HG03039 (cell line): ENCODE measurements at regions not wholly inside any gene's neighbourhood (a gene's known extent, or its start where the extent isn't known, plus 50 kb on each side); places are given as distances from the start of the nearest gene placed in this dataset.
"Not testable (repeated sequence)": the region's sequence is repeated elsewhere in the genome, so short reads cannot be mapped to it uniquely, and the experiment has no call there.

Source experiments
- ATAC-seq: cut with Tn5 transposase; IDR thresholded peaks from one replicate; pipeline ENCODE4 v1.9.1; 2021; ENCODE audit warnings: mild to moderate bottlenecking, moderate library complexity; ENCODE audit not compliant: unreplicated experiment

GRCh38 chr12:31162896-31163560 lies 89.4 kb downstream of the DDX11 start:
- ATAC-seq, result not testable (repeated sequence)

DNA sequence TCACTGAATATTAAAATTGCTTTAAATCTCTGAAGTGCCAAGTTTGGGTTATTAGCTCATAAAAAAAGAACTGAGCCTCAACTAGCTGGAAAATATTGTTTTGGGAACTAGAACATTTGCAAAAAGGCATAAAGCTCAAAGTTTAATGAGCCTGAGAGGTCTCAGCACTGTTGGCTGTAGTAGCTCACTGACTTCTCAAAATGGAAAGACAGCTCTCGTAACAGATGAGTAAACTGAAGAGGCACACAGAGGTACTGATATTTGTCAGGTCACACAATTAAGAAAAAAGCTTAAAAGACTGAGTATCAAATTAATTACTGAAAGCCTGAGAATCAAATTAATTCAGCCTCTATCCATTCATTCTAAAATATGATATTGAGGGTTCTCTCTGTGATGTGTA lies 100.6 kb downstream of the DDX11 start:
- ATAC-seq, result not testable (repeated sequence)

- not testable (repeated sequence) for ATAC-seq
Measured at GRCh38 chr12:31177514-31177913, 103.9 kb downstream of the DDX11 start.

- ATAC-seq, result not testable (repeated sequence)
Measured at GRCh38 chr12:31178875-31179274, 105.2 kb downstream of the DDX11 start.

DNA sequence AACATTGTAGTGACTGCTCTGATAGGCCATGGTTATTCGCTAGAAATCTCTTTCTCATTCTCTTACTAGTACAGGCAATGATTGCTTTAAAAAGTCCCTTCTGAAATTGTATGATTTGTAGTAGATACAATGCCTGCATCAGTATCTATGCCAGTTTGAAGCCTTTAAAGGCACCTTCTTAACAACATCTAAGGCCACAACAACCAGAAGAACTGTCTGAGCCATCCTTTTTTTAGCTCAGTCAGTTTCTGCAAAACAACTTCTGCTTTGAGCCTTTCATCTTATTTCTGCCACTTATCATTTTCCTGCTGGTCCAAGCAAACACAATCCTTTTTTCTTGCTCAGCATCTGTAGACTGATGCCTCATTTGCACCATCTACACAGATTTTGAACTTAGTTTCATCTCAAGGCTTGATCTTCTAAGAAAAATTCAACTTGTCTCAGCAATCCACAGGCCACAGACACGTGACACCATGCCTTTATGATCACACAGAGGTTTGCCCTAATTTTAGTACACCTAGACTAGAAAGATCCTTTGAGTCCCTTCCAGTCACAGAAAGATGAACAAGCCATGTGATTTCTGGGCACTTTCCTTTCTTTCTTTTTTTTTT lies 106.1 kb downstream of the DDX11 start:
- ATAC-seq, result not testable (repeated sequence)

DNA sequence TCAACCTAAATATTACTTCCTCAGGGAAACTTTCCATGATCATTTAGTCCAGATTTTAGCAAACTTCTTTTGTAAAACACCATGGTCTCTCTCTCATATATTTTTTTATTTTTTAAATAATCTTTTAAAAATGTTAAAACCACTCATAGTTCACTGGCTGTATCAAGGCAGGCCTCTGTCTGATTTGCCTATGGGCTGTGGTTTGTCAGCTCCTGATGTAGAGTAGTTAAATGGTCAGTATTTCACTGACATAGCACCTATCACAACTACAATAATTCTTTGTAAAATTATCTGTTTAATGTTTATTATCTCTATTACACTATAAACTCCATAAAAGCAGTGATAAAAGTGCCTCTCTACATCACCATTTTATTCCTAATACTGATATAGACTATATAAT lies 108.9 kb downstream of the DDX11 start:
- not testable (repeated sequence) for ATAC-seq

DNA sequence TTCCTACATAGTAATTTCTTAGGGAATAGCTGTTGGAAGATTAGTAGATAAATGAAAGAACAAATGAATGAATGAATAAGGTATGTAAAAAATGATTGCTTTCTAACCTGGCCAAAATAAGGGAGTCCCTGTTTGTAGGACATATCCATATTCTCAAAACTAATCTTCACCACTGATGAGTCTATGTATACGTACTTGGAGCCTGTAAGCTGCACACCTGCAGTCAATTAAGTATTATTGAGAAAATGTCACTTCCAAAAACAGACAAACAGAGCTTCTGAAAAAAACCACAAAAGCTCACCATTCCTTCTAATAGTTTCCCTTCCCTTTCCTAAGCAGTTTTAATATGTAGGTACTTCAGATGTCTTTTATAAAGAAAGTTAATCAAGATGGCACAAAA lies 109.4 kb downstream of the DDX11 start:
- not testable (repeated sequence) for ATAC-seq

DNA sequence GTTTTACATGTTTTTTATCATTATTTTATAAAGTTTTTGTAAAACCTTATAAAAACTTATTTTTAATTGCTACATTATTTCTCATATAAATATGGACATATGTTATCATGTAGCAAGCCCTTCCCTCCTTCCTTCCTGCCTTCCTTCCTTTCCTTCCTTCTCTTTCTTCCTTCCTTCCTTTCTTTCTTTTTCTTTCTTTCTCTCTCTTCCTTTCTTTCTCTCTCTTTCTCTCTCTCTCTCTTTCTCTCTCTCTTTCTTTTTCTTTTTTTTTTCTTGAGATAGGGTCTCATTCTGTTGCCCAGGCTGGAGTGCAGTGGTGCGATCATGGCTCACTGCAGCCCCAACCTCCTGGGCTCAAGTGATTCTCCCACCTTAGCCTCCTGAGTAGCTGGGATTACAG lies 110.2 kb downstream of the DDX11 start:
- not testable (repeated sequence) for ATAC-seq

DNA sequence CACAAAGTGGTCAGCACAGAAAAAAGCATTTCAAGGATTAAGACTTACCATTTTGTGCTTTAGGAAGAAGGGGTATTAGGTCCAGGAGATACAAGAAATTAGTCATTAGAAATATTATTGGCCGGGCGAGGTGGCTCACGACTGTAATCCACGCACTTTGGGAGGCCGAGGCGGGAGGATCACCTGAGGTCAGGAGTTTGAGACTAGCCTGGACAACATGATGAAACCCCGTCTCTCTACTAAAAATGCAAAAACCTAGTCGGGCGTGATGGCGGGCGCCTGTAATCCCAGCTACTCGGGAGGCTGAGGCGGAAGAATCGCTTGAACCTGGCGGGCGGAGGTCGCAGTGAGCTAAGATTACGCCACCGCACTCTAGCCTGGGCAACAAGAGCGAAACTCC lies 111.0 kb downstream of the DDX11 start:
- ATAC-seq, result not testable (repeated sequence)

DNA sequence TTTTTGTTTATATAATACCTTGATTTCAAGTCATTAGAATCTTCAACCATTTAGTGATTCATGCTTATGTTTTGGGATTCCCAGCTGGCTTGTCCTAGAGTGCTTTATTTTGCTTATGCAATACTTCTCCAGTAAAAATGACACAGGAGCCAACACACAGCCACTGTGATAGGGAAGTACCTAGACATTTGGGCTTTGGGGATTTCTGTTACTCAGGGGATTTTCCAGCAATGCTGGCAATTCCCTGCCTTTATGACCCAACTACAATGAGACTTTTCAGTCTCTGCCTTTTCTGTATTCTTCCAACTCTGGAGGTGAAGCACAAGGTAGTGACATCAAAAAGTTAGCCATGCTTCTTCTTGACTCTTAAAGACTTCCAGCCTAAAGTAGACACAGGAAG lies 119.0 kb downstream of the DDX11 start:
- not testable (repeated sequence) for ATAC-seq

- not testable (repeated sequence) for ATAC-seq
Measured at GRCh38 chr12:31195620-31196019, 122.0 kb downstream of the DDX11 start.

DNA sequence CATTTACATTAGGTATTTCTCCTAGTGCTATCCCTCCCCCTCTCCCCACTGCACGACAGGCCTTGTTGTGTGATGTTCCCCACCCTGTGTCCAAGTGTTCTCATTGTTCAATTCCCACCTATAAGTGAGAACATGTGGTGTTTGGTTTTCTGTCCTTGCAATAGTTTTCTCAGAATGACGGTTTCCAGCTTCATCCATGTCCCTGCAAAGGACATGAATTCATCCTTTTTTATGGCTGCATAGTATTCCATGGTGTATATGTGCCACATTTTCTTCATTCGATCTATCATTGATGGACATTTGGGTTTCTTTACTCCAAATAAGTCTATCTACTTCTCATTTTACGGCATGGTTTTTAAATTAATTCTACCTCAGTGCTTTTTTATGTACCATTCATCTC lies 125.8 kb downstream of the DDX11 start:
- not testable (repeated sequence) for ATAC-seq

- no peak for ATAC-seq
Measured at GRCh38 chr12:31201382-31201781, 124.6 kb downstream of the SINHCAF start.

DNA sequence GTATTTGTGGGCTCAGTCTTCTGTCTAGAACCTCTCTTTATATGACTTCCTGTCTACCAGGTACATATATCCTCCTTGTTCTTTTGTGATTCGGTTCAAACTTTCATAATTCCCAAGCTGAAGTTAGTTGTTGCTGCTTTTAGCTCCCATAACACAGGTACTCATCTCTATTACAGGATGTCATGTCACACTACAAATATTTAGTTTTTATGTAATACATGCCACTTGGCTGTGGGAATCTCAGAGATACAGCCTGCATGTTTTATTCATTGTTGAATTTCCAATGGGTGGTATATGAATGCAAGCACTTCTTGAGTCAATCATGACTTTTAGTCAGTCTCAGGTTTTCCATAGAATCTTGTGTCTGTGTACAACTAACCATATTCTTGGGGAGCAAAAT lies 122.7 kb downstream of the SINHCAF start:
- ATAC-seq, result no peak

- peak; percentile 95 for ATAC-seq
Measured at GRCh38 chr12:31205054-31205453, 120.9 kb downstream of the SINHCAF start.

GRCh38 chr12:31206038-31206670 lies 119.8 kb downstream of the SINHCAF start:
- ATAC-seq, result no peak

- no peak for ATAC-seq
Measured at GRCh38 chr12:31207799-31208465, 118.0 kb downstream of the SINHCAF start.

DNA sequence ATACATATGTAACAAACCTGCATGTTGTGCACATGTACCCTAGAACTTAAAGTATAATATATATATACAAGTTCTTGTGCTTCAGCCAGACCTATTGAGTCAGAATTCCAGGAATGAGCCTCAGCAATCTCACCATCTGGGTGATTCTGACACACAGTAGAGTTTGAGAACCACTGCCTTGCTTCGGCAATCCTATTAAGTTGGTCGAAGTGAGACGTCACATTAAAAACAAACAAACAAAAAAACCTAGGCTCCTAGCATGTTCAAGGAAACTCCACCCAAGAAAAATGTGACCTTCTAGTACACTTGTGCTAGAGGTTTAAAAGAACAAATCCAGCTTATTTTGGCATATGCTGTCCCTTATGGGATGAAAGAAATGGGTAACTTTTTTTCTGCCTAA lies 115.8 kb downstream of the SINHCAF start:
- ATAC-seq, result no peak

DNA sequence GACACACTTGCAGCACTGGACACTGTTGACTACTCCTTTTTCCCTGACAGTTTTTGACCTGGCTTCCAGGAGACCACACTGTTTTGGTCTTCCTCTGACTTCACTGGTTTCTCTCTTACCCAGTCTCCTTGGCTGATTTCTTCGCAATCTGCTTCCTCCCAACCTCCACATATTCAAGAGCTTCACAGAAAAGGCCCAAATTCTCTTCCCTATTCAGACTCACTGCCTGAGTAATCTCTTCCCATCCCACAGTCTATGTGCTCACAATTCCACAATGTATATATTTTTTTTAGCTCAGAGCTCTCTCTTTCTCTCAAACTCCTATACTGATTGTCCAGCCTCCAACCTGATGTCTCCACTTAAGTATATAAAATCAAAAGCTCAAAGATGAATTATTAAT lies 115.4 kb downstream of the SINHCAF start:
- no peak for ATAC-seq

DNA sequence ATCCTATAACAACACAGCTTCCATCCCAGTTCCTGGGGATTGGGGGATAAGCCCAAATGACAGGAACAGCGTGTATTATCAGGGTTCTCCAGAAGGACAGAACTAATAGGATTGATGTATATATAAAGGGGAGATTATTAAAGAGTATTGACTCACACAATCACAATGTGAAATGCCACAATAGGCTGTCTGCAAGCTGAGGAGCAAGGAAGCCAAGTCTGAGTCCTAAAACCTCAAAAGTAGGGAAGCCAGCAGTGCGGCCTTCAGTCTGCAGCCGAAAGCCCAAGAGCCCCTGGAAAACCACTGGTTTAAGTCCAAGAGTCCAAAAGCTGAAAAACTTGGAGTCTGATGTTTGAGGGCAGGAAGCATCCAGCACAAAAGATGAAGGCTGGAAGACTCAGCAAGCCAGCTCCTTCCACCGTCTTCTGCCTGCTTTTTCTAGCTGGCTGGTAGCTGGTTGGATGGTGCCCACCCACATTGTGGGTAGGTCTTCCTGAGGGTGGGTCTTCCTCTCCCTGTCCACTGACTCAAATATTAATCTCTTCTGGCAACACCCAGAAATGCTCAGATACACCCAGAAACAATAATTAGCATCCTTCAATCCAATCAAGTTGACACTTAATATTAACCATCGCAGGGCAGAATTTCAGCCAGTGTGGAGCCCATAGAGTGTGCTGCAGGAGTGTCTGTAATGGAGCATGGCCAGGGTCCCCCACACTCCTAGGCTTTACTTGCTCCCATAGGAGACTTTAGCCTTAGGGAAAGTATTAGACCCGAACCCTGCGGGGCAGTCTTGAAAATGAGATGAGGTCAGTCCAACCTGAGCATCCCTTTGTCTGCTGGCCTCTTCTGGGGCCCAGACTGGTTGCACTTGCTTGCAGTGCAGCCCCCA lies 111.1 kb downstream of the SINHCAF start:
- ATAC-seq, result no peak
